ENCODE measurements at regions not wholly inside any gene's neighbourhood (a gene's known extent, or its start where the extent isn't known, plus 50 kb on each side); places are given as distances from the start of the nearest gene placed in this dataset.

DNA sequence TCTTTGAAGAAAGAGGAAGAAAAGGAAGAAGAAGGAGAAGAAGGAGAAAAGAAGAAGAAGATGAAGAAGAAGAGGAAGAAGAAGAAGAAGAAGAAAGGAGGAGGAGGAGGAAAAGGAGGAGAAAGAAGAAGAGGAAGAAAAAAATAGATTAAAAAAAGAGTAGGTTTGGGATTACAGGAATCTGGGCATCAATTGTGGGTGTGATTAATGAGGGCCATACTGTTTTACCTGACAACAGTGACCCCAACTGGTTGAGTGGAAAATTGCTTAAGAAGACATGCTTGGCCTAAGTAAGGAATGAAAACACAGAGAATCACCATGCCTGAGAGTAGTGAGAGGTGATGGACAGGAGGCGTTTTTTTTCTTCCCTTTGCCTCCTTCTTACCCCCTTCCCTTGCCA, 114.6 kb downstream of the FAM170A start:
- TF ChIP-seq, protein P1, sequence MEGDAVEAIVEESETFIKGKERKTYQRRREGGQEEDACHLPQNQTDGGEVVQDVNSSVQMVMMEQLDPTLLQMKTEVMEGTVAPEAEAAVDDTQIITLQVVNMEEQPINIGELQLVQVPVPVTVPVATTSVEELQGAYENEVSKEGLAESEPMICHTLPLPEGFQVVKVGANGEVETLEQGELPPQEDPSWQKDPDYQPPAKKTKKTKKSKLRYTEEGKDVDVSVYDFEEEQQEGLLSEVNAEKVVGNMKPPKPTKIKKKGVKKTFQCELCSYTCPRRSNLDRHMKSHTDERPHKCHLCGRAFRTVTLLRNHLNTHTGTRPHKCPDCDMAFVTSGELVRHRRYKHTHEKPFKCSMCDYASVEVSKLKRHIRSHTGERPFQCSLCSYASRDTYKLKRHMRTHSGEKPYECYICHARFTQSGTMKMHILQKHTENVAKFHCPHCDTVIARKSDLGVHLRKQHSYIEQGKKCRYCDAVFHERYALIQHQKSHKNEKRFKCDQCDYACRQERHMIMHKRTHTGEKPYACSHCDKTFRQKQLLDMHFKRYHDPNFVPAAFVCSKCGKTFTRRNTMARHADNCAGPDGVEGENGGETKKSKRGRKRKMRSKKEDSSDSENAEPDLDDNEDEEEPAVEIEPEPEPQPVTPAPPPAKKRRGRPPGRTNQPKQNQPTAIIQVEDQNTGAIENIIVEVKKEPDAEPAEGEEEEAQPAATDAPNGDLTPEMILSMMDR (IDR thresholded peaks at IDR 0.05) = peak in 3 of 6 experiments; percentile 30 to 36 (median 34)
- TF ChIP-seq POLR2A (IDR thresholded peaks at IDR 0.05) = no peak
